H1 (cell line): ENCODE measurements at regions not wholly inside any gene's neighbourhood (a gene's known extent, or its start where the extent isn't known, plus 50 kb on each side); places are given as distances from the start of the nearest gene placed in this dataset.

Experiments
- CTCF ChIA-PET: fragments of 300-600 bp; sonication (Branson Sonifier 250); formaldehyde crosslinking; loops from one replicate; lab custom pipeline; 2021; ENCODE audit not compliant: partially characterized antibody; lab: Charles Lee
- POLR2A ChIA-PET: fragments of 300-600 bp; sonication (Branson Sonifier 250); formaldehyde crosslinking; loops from one replicate; lab custom pipeline; 2021; ENCODE audit warnings: inconsistent platforms; ENCODE audit not compliant: partially characterized antibody; lab: Charles Lee
- DNase-seq, 2 experiments: peaks; one replicate each; pipeline versions ENCODE4 v3.0.0 to v3.0.0-alpha.2; 2010 to 2022; ENCODE audit warnings: low spot score in 2 of 2, low read depth in 1 of 2, mixed read lengths in 1 of 2
- FAIRE-seq: peaks from 2 replicates; lab custom pipeline; 2011; peaks lifted over from hg19 to GRCh38; lab: Jason Lieb, UNC
- H2AFZ ChIP-seq: 2 replicates; pipeline ENCODE4 v1.8.1; 2012; ENCODE audit warnings: low read length, inconsistent platforms
- H2AK5ac ChIP-seq: 2 replicates; pipeline ENCODE4 v1.6.1; 2013; ENCODE audit warnings: low read depth, low read length
- H2BK120ac ChIP-seq: replicated peaks from 2 replicates; pipeline ENCODE3; 2013; ENCODE audit warnings: low read depth, low read length, inconsistent platforms
- H2BK12ac ChIP-seq: 2 replicates; pipeline ENCODE4 v1.6.1; 2013; ENCODE audit warnings: low read depth, low read length
- H2BK15ac ChIP-seq: 2 replicates; pipeline ENCODE4 v1.6.1; 2013; ENCODE audit warnings: low read length
- H2BK20ac ChIP-seq: 2 replicates; pipeline ENCODE4 v1.6.1; 2013; ENCODE audit warnings: low read length
- H2BK5ac ChIP-seq: 2 replicates; pipeline ENCODE4 v1.6.1; 2013; ENCODE audit warnings: low read depth, low read length
- H3K14ac ChIP-seq: 2 replicates; pipeline ENCODE4 v1.6.1; 2013; ENCODE audit warnings: inconsistent platforms; ENCODE audit not compliant: insufficient read length
- H3K18ac ChIP-seq: 2 replicates; pipeline ENCODE4 v1.6.1; 2013; ENCODE audit warnings: low read length; ENCODE audit errors: extremely low read depth
- H3K23ac ChIP-seq: 2 replicates; pipeline ENCODE4 v1.6.1; 2013; ENCODE audit warnings: inconsistent platforms; ENCODE audit not compliant: insufficient read length
- H3K23me2 ChIP-seq: 2 replicates; pipeline ENCODE4 v1.6.1; 2013; ENCODE audit warnings: low read depth, low read length
- H3K27ac ChIP-seq: 2 replicates; pipeline ENCODE4 v1.6.1; 2011; ENCODE audit warnings: low read depth, low read length, inconsistent platforms
- H3K27me3 ChIP-seq, 4 experiments: replicated peaks in 1 of 4; 1 replicate in 1 of 4; 2 replicates in 3 of 4; pipeline versions ENCODE4 v1.6.1 to v1.8.1; 2011 to 2013; ENCODE audit warnings: low read length in 3 of 4, mild to moderate bottlenecking in 3 of 4, inconsistent platforms in 2 of 4, mixed read lengths in 2 of 4, moderate library complexity in 1 of 4; ENCODE audit not compliant: control insufficient read depth in 3 of 4, insufficient read depth in 3 of 4; ENCODE audit errors: extremely low read depth in 1 of 4
- H3K36me3 ChIP-seq, 4 experiments: 2 replicates each; pipeline versions ENCODE4 v1.6.1 to v1.8.1; 2011 to 2013; ENCODE audit warnings: mild to moderate bottlenecking in 4 of 4, low read length in 3 of 4, moderate library complexity in 2 of 4, control low read depth in 1 of 4, inconsistent platforms in 1 of 4; ENCODE audit not compliant: insufficient read depth in 4 of 4, control insufficient read depth in 2 of 4
- H3K4ac ChIP-seq: replicated peaks from 2 replicates; pipeline ENCODE3; 2013; ENCODE audit warnings: low read length, low read depth, mixed read lengths, inconsistent platforms; ENCODE audit not compliant: insufficient read length
- H3K4me1 ChIP-seq, 4 experiments: replicated peaks in 1 of 4; 1 replicate in 1 of 4; 2 replicates in 3 of 4; pipeline versions ENCODE4 v1.6.1 to v1.8.1; 2011 to 2013; ENCODE audit warnings: low read length in 3 of 4, inconsistent platforms in 2 of 4, mixed read lengths in 1 of 4; ENCODE audit not compliant: insufficient read depth in 4 of 4, control insufficient read depth in 3 of 4
- H3K4me2 ChIP-seq, 2 experiments: 2 replicates each; pipeline versions ENCODE4 v1.6.1 to v1.8.1; 2011 to 2013; ENCODE audit warnings: low read depth in 2 of 2, low read length in 2 of 2, control low read depth in 1 of 2, inconsistent platforms in 1 of 2, mild to moderate bottlenecking in 1 of 2; ENCODE audit not compliant: insufficient read depth in 1 of 2
- H3K4me3 ChIP-seq, 4 experiments: fragments of 200-600, 300-600 bp in 1 of 4; sonication (generic), shearing (Covaris generic), sonication (Bioruptor Twin) in 1 of 4; 2 replicates each; pipeline versions ENCODE4 v1.5.1 to v1.8.1; 2011 to 2016; ENCODE audit warnings: low read length in 4 of 4, low read depth in 3 of 4, control low read depth in 2 of 4, inconsistent platforms in 2 of 4, mild to moderate bottlenecking in 2 of 4, mixed read lengths in 1 of 4, moderate library complexity in 1 of 4; ENCODE audit not compliant: insufficient read depth in 2 of 4; ENCODE audit errors: extremely low read depth in 1 of 4
- H3K56ac ChIP-seq: replicated peaks from 2 replicates; pipeline ENCODE3; 2013; ENCODE audit warnings: low read depth, mild to moderate bottlenecking, mixed read lengths, low read length, inconsistent platforms; ENCODE audit not compliant: insufficient read length
- H3K79me1 ChIP-seq: 2 replicates; pipeline ENCODE4 v1.6.1; 2013; ENCODE audit warnings: low read depth, low read length, control low read depth
- H3K79me2 ChIP-seq, 2 experiments: 2 replicates each; pipeline versions ENCODE4 v1.6.1 to v1.8.1; 2012 to 2013; ENCODE audit warnings: low read length in 2 of 2, mild to moderate bottlenecking in 2 of 2, inconsistent platforms in 1 of 2; ENCODE audit not compliant: insufficient read depth in 2 of 2, control insufficient read depth in 1 of 2
- H3K9ac ChIP-seq, 4 experiments: replicated peaks in 1 of 4; 1 replicate in 1 of 4; 2 replicates in 3 of 4; pipeline versions ENCODE4 v1.6.1 to v1.8.1; 2011 to 2013; ENCODE audit warnings: low read depth in 3 of 4, low read length in 3 of 4, control low read depth in 2 of 4, mild to moderate bottlenecking in 2 of 4, moderate library complexity in 2 of 4, inconsistent platforms in 1 of 4; ENCODE audit errors: extremely low read depth in 1 of 4
- H3K9me3 ChIP-seq, 2 experiments: 2 replicates each; pipeline versions ENCODE4 v1.6.1 to v1.8.1; 2012 to 2013; ENCODE audit warnings: mild to moderate bottlenecking in 2 of 2, moderate library complexity in 2 of 2, control low read depth in 1 of 2, inconsistent platforms in 1 of 2, low read depth in 1 of 2, low read length in 1 of 2, mixed read lengths in 1 of 2; ENCODE audit not compliant: insufficient read depth in 2 of 2
- H4K20me1 ChIP-seq, 2 experiments: replicated peaks in 1 of 2; 2 replicates each; pipeline versions ENCODE3 to v1.8.1; 2011 to 2013; ENCODE audit warnings: inconsistent platforms in 2 of 2, low read length in 2 of 2, mild to moderate bottlenecking in 1 of 2; ENCODE audit not compliant: insufficient read depth in 2 of 2, control insufficient read depth in 1 of 2
- H4K5ac ChIP-seq: 2 replicates; pipeline ENCODE4 v1.6.1; 2013; ENCODE audit warnings: low read length, low read depth, mixed read lengths, inconsistent platforms; ENCODE audit not compliant: insufficient read length
- H4K8ac ChIP-seq: 2 replicates; pipeline ENCODE4 v1.8.0; 2013; ENCODE audit warnings: mild to moderate bottlenecking, moderate library complexity, low read length, inconsistent platforms; ENCODE audit not compliant: insufficient read depth; ENCODE audit errors: extremely low read depth
- H4K91ac ChIP-seq: replicated peaks from 2 replicates; pipeline ENCODE3; 2013; ENCODE audit warnings: low read length, mixed read lengths, inconsistent platforms; ENCODE audit not compliant: insufficient read length
- RFX5 ChIP-seq: IDR thresholded peaks from 2 replicates; pipeline ENCODE4 v1.6.1; 2011; ENCODE audit warnings: low read depth, low read length, improper control_type of control experiment, borderline replicate concordance
- WGBS, 2 experiments: shearing (Covaris generic) in 1 of 2; methylation state at CpG; one replicate each; pipeline versions ENCODE4 v1.1.6 to v1.1.7; 2013 to 2015; ENCODE audit warnings: low lambda C conversion rate in 2 of 2, mixed read lengths in 2 of 2, inconsistent platforms in 1 of 2, low coverage in 1 of 2, missing lambda C conversion rate in 1 of 2; ENCODE audit not compliant: insufficient replicate concordance in 2 of 2, insufficient coverage in 1 of 2, insufficient read length in 1 of 2; ENCODE audit errors: extremely low coverage in 1 of 2, missing lambda C conversion rate in 1 of 2; 5-methylcytosine and 5-hydroxymethylcytosine counted together

DNA sequence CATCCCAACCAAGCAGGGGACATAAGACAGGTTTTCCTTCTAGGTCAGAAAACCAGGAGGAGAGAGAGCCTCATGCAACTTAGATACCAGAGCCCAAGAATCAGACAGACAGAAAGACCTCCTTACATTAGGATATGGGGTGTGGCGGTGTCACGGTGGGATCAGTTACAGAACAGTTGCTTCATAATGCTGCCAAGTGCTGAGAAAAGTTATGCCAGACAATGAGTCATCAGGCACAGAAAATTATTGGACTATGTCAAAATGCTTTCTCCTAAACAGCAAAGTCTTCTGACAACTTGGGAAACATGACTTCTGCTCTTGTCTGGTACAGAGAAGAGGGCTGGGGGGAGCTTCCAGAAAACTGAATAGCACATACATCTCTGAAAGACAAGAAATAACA is 1120.2 kb upstream of the TMPRSS15 start:
- POLR2A ChIA-PET = no interaction called here
- TF ChIP-seq RFX5 = no peak

More for the DNA sequence above, 1120.2 kb upstream of the TMPRSS15 start:
- WGBS, 2 experiments = 63% methylated on average over 2 of the region's 2 CpGs; no CpG with 5 or more reads in 1 of the 2 experiments
- no peak overlapping the region for H4K5ac ChIP-seq
- no peak overlapping the region for H4K91ac ChIP-seq
- no peak overlapping the region for H2BK120ac ChIP-seq
- H3K23ac ChIP-seq = no peak overlapping the region
- no peaks in the 10 kb centered on the region for H3K79me1 ChIP-seq
- no peak for DNase-seq
- no peaks in the 10 kb centered on the region for H3K9me3 ChIP-seq
- no peak overlapping the region for H2AFZ ChIP-seq
- H2BK20ac ChIP-seq = no peak overlapping the region
- no peak overlapping the region for H3K27ac ChIP-seq
- H3K79me2 ChIP-seq = no peaks in the 10 kb centered on the region
- no peak overlapping the region for H4K8ac ChIP-seq
- no peak overlapping the region for H2BK12ac ChIP-seq
- CTCF ChIA-PET = no interaction called here
- no peak overlapping the region for H2BK5ac ChIP-seq
- no peaks in the 10 kb centered on the region for H3K23me2 ChIP-seq
- H2AK5ac ChIP-seq = no peak overlapping the region
- H3K27me3 ChIP-seq = no peaks in the 10 kb centered on the region
- H3K4me1 ChIP-seq = no peaks in the 10 kb centered on the region
- H3K4me2 ChIP-seq = no peak overlapping the region
- H3K36me3 ChIP-seq = no peaks in the 10 kb centered on the region
- no peak for FAIRE-seq
- no peak overlapping the region for H3K56ac ChIP-seq
- no peak overlapping the region for H3K4me3 ChIP-seq
- no peak overlapping the region for H3K14ac ChIP-seq
- H3K18ac ChIP-seq = no peak overlapping the region
- no peaks in the 10 kb centered on the region for H4K20me1 ChIP-seq
- H3K4ac ChIP-seq = no peak overlapping the region
- H2BK15ac ChIP-seq = no peak overlapping the region
- H3K9ac ChIP-seq = no peak overlapping the region
